GM23248 (cell line): ENCODE measurements at regions not wholly inside any gene's neighbourhood (a gene's known extent, or its start where the extent isn't known, plus 50 kb on each side); places are given as distances from the start of the nearest gene placed in this dataset.
"Not testable (repeated sequence)": the region's sequence is repeated elsewhere in the genome, so short reads cannot be mapped to it uniquely, and the experiment has no call there.

Experiments
- DNase-seq: peaks from one replicate; pipeline ENCODE4 v3.0.0-alpha.2; 2015
- H2AFZ ChIP-seq: fragments of 200-600 bp; sonication (generic); 2 replicates; pipeline ENCODE4 v1.6.1; 2016; ENCODE audit warnings: antibody characterized with exemption
- H3F3A ChIP-seq: fragments of 200-600 bp; sonication (generic); 2 replicates; pipeline ENCODE4 v1.6.1; 2016; ENCODE audit warnings: mild to moderate bottlenecking, antibody characterized with exemption, mixed run types; ENCODE audit not compliant: insufficient read depth
- H3K27ac ChIP-seq: fragments of 200-600 bp; sonication (generic); 2 replicates; pipeline ENCODE4 v1.5.1; 2016; ENCODE audit warnings: mild to moderate bottlenecking
- H3K27me3 ChIP-seq: fragments of 200-600 bp; sonication (generic); replicated peaks from 2 replicates; pipeline ENCODE4 v1.6.1; 2016; ENCODE audit warnings: mild to moderate bottlenecking; ENCODE audit not compliant: insufficient read depth
- H3K36me3 ChIP-seq: fragments of 200-600 bp; sonication (generic); 2 replicates; pipeline ENCODE4 v1.6.1; 2016; ENCODE audit warnings: low read depth, mild to moderate bottlenecking
- H3K4me1 ChIP-seq: fragments of 200-600 bp; sonication (generic); 2 replicates; pipeline ENCODE4 v1.6.1; 2016; ENCODE audit warnings: mild to moderate bottlenecking; ENCODE audit not compliant: insufficient read depth
- H3K4me2 ChIP-seq: fragments of 200-600 bp; sonication (generic); one replicate; pipeline ENCODE4 v1.6.1; 2016; ENCODE audit warnings: mild to moderate bottlenecking; ENCODE audit not compliant: unreplicated experiment
- H3K4me3 ChIP-seq: fragments of 200-600 bp; sonication (generic); 2 replicates; pipeline ENCODE4 v1.5.1; 2016; ENCODE audit warnings: mild to moderate bottlenecking
- H3K79me2 ChIP-seq: fragments of 200-600 bp; sonication (generic); 2 replicates; pipeline ENCODE4 v1.6.1; 2016; ENCODE audit warnings: mild to moderate bottlenecking; ENCODE audit not compliant: insufficient read depth
- H3K9ac ChIP-seq: fragments of 200-600 bp; sonication (generic); 2 replicates; pipeline ENCODE4 v1.6.1; 2016; ENCODE audit warnings: mild to moderate bottlenecking
- H3K9me2 ChIP-seq: fragments of 200-600 bp; sonication (generic); 2 replicates; pipeline ENCODE4 v1.6.1; 2016; ENCODE audit warnings: mixed run types, mild to moderate bottlenecking, moderate library complexity; ENCODE audit not compliant: insufficient read depth
- H3K9me3 ChIP-seq: fragments of 200-600 bp; sonication (generic); one replicate; pipeline ENCODE4 v1.6.1; 2017; ENCODE audit warnings: low read depth
- H4K20me1 ChIP-seq: fragments of 200-600 bp; sonication (generic); 2 replicates; pipeline ENCODE4 v1.6.0; 2016; ENCODE audit not compliant: insufficient read depth
- EZH2 ChIP-seq: fragments of 200-600 bp; sonication (generic); IDR thresholded peaks from 2 replicates; pipeline ENCODE4 v1.6.1; 2018; ENCODE audit warnings: antibody characterized with exemption, mild to moderate bottlenecking; ENCODE audit not compliant: insufficient read depth, poor library complexity, severe bottlenecking
- EZH2phosphoT487 ChIP-seq: fragments of 200-600 bp; sonication (generic); IDR thresholded peaks from 2 replicates; pipeline ENCODE4 v1.6.1; 2018; ENCODE audit warnings: antibody characterized with exemption, moderate library complexity, mild to moderate bottlenecking, low read depth; ENCODE audit not compliant: insufficient read depth
- WGBS, 2 experiments: methylation state at CpG; one replicate each; pipeline ENCODE4 v1.1.6; 2015 to 2017; ENCODE audit warnings: low lambda C conversion rate in 2 of 2, low coverage in 1 of 2; ENCODE audit errors: missing lambda C conversion rate in 2 of 2; 5-methylcytosine and 5-hydroxymethylcytosine counted together
- in situ Hi-C: fragments of 300-500 bp; cut with MboI; formaldehyde crosslinking; loops from 2 replicates; pipeline ENCODE4 v1.15.0; 2020

DNA sequence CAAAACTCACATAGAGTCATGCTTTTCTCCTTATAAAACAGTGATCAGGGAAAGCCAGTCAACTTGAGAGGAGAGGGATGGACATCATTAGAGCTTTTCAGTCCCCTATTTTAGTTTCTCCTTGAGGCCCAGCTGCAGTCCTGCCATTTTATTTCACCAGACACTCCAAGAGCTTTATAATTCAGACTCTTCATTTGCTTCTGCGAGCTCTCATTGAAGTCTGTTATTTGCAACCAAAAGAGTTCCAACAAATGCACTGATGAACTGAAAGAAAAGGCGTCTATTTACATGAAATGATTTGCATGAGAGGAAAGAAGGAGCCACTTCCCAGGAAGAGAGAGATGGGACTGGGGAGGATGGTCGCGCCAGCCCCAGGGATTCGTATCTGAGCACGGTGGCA, 86.8 kb downstream of the NDUFA12 start:
- Histone ChIP-seq H4K20me1 (no peaks in the 10 kb centered on the region), H2AFZ (no peak overlapping the region), H3K27ac (no peak overlapping the region), H3K9me3 (no peaks in the 10 kb centered on the region), H3K27me3 (0 out of 2 replicates have a peak, but pooled peaks cover 6% of the 10 kb centered on the region), H3K4me2 (no peak overlapping the region), H3K4me3 (no peak overlapping the region), H3K36me3 (no peaks in the 10 kb centered on the region), H3K79me2 (no peaks in the 10 kb centered on the region), H3F3A (no peaks in the 10 kb centered on the region), H3K9me2 (no peaks in the 10 kb centered on the region), H3K4me1 (no peaks in the 10 kb centered on the region), H3K9ac (no peak overlapping the region)
- no peak for TF ChIP-seq EZH2
- no peak for TF ChIP-seq EZH2phosphoT487
- no peak for DNase-seq
- in situ Hi-C loops = no loop called here
- 85 to 87% methylated on average over 6 of the region's 6 CpGs for WGBS, 2 experiments

DNA sequence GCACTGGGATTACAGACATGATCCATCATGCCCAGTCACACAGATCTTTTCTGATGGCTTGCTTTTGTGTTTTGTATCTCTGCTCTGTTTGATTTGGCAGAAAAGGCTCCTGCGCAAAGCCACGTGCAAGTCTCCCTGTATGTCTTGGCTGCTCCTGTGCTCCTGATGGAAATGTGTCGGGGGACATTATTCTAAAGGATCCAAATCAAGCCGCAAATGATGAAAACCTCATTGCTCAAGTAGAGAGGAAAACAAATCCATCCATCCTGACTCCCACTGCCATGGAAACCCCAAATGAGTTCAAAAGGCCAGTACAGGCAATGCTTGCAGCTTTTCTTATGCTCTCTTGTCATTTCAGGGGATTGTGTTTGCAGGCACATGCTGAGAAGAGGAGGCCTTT, 93.8 kb downstream of the NDUFA12 start:
- H3K36me3 ChIP-seq = no peaks in the 10 kb centered on the region
- no peak overlapping the region for H3K4me3 ChIP-seq
- no peaks in the 10 kb centered on the region for H3K9me3 ChIP-seq
- 31 to 41% methylated on average over 4 of the region's 4 CpGs for WGBS, 2 experiments
- in situ Hi-C loops = no loop called here
- H3K4me2 ChIP-seq = no peak overlapping the region
- H3K27me3 ChIP-seq = peaks cover 9% of the 10 kb centered on the region; the same call in 1 of the 2 replicates
- no peaks in the 10 kb centered on the region for H3K9me2 ChIP-seq
- H3K27ac ChIP-seq = no peak overlapping the region
- H2AFZ ChIP-seq = no peak overlapping the region
- TF ChIP-seq EZH2 (no peak), EZH2phosphoT487 (no peak)
- no peaks in the 10 kb centered on the region for H3K79me2 ChIP-seq
- no peaks in the 10 kb centered on the region for H3K4me1 ChIP-seq
- no peak overlapping the region for H3K9ac ChIP-seq
- H3F3A ChIP-seq = no peaks in the 10 kb centered on the region
- no peaks in the 10 kb centered on the region for H4K20me1 ChIP-seq
- DNase-seq = no peak

DNA sequence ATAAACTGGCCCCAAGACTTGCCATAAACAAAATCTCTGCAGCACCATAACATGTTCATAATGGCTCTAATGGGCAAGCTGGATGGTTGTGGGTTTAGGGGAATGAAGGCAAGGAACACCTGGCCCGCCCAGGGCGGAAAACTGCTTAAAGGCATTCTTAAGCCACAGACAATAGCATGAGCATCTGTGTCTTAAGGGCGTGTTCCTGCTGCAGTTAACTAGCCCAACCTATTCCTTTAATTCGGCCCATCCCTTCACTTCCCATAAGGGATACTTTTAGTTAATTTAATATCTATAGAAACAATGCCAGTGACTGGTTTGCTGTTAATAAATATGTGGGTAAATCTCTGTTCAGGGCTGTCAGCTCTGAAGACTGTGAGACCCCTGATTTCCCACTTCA, 97.7 kb downstream of the NDUFA12 start:
- H3K9ac ChIP-seq, H3K27ac ChIP-seq, H3K36me3 ChIP-seq, H3K79me2 ChIP-seq, H2AFZ ChIP-seq, H3K27me3 ChIP-seq, H3K4me1 ChIP-seq, H3K4me3 ChIP-seq, H4K20me1 ChIP-seq, in situ Hi-C loops, H3K9me2 ChIP-seq, DNase-seq, H3K4me2 ChIP-seq, H3K9me3 ChIP-seq, H3F3A ChIP-seq: not testable (repeated sequence)
- 65 to 76% methylated on average over 4 of the region's 4 CpGs for WGBS, 2 experiments

DNA sequence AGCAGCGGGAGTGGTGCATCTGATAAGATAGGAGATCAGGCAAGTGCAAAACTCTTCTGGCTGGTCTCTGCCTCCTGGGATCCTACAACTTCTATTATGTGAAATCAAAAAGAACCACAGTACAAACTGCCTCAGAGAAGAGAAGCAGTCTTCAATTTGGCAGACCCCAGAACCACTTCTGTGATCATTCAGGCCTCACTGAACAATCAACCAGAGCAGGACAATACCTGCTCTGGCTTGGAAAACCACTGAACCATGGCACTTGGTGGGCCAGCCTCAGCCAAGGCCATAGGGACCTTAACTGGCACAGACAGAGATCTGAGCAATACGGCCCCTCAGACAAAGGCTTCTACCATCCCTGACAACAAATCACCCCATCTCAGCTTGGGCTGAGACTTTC, 103.0 kb downstream of the NDUFA12 start:
- WGBS, 2 experiments = 67 to 75% methylated on average over 2 of the region's 2 CpGs
- Histone ChIP-seq H3K4me2 (no peak overlapping the region), H3K79me2 (no peaks in the 10 kb centered on the region), H4K20me1 (no peaks in the 10 kb centered on the region), H3K27ac (no peak overlapping the region), H3K9ac (no peak overlapping the region), H3K9me3 (no peaks in the 10 kb centered on the region), H2AFZ (no peak overlapping the region), H3F3A (no peaks in the 10 kb centered on the region), H3K9me2 (no peaks in the 10 kb centered on the region), H3K4me3 (no peak overlapping the region), H3K27me3 (0 out of 2 replicates have a peak, but pooled peaks cover 5% of the 10 kb centered on the region), H3K36me3 (no peaks in the 10 kb centered on the region), H3K4me1 (no peaks in the 10 kb centered on the region)
- in situ Hi-C loops = no loop called here
- TF ChIP-seq EZH2phosphoT487 (no peak), EZH2 (no peak)
- no peak for DNase-seq

GRCh38 chr12:94898388-94898787, 105.1 kb downstream of the NDUFA12 start:
- no peaks in the 10 kb centered on the region for H3K9me2 ChIP-seq
- DNase-seq = no peak
- H3F3A ChIP-seq = no peaks in the 10 kb centered on the region
- H3K27ac ChIP-seq = no peak overlapping the region
- H4K20me1 ChIP-seq = no peaks in the 10 kb centered on the region
- H3K36me3 ChIP-seq = no peaks in the 10 kb centered on the region
- no peak overlapping the region for H2AFZ ChIP-seq
- no peaks in the 10 kb centered on the region for H3K4me1 ChIP-seq
- H3K4me2 ChIP-seq = no peak overlapping the region
- H3K27me3 ChIP-seq = 0 out of 2 replicates have a peak, but pooled peaks cover 8% of the 10 kb centered on the region
- no peaks in the 10 kb centered on the region for H3K9me3 ChIP-seq
- in situ Hi-C loops = no loop called here
- TF ChIP-seq EZH2 (no peak), EZH2phosphoT487 (no peak)
- H3K79me2 ChIP-seq = no peaks in the 10 kb centered on the region
- whole genome bisulfite sequencing, 2 experiments = 9 to 23% methylated on average over 1 of the region's 1 CpG
- no peak overlapping the region for H3K4me3 ChIP-seq
- H3K9ac ChIP-seq = no peak overlapping the region
